ENCODE measurements at regions not wholly inside any gene's neighbourhood (a gene's known extent, or its start where the extent isn't known, plus 50 kb on each side); places are given as distances from the start of the nearest gene placed in this dataset.
"Not testable (repeated sequence)": the region's sequence is repeated elsewhere in the genome, so short reads cannot be mapped to it uniquely, and the experiment has no call there.

DNA sequence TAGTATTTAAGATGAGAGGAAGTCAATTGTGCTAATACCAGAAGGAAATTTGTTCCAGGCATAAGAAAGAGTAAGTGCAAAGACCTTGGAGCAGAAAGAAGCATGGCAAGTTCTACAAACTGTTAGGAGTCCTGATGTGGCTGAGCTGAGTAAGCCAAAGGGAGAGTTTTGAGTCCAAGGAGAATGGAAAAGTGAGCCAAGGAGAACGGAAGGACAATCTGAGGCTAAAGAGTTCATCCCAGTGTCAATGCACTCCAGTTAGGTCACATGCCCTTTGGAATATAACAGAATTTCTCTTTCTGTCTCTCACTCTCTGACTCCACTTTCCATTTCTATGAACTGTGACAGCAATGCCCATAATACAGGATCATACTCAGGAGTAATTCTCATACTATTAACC lies 224.7 kb downstream of the CAAP1 start:
- TF ChIP-seq, protein P1, sequence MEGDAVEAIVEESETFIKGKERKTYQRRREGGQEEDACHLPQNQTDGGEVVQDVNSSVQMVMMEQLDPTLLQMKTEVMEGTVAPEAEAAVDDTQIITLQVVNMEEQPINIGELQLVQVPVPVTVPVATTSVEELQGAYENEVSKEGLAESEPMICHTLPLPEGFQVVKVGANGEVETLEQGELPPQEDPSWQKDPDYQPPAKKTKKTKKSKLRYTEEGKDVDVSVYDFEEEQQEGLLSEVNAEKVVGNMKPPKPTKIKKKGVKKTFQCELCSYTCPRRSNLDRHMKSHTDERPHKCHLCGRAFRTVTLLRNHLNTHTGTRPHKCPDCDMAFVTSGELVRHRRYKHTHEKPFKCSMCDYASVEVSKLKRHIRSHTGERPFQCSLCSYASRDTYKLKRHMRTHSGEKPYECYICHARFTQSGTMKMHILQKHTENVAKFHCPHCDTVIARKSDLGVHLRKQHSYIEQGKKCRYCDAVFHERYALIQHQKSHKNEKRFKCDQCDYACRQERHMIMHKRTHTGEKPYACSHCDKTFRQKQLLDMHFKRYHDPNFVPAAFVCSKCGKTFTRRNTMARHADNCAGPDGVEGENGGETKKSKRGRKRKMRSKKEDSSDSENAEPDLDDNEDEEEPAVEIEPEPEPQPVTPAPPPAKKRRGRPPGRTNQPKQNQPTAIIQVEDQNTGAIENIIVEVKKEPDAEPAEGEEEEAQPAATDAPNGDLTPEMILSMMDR (IDR thresholded peaks at IDR 0.05; ENCODE audit: low read length) = no peak
- TF ChIP-seq EZH2 (IDR thresholded peaks at IDR 0.05; ENCODE audit: borderline replicate concordance, low read length) = no peak
- Histone ChIP-seq H3K4me2 (ENCODE audit: low read length) (no peak overlapping the region), H4K20me1 (ENCODE audit: insufficient read depth, low read length) (no peaks in the 10 kb centered on the region), H3K27me3 (ENCODE audit: insufficient read depth, low read length) (no peaks in the 10 kb centered on the region), H3K79me2 (ENCODE audit: insufficient read depth, low read length) (no peaks in the 10 kb centered on the region), H3K4me3 (ENCODE audit: low read depth, low read length, poor library complexity, severe bottlenecking) (no peak overlapping the region), H3K4me1 (ENCODE audit: insufficient read depth, low read length, severe bottlenecking) (peaks cover 54% of the 10 kb centered on the region), H3K27ac (ENCODE audit: low read depth, low read length, poor library complexity, severe bottlenecking) (peak overlapping the region; percentile 69), H3K36me3 (ENCODE audit: insufficient read depth, low read length) (no peaks in the 10 kb centered on the region), H3K9ac (ENCODE audit: low read length) (no peak overlapping the region), H3K9me3 (ENCODE audit: low read length) (no peaks in the 10 kb centered on the region), H3F3A (ENCODE audit: insufficient read depth, low read length) (no peaks in the 10 kb centered on the region), H3K9me2 (ENCODE audit: low read depth, low read length) (no peaks in the 10 kb centered on the region), H2AFZ (ENCODE audit: low read length) (no peak overlapping the region)

DNA sequence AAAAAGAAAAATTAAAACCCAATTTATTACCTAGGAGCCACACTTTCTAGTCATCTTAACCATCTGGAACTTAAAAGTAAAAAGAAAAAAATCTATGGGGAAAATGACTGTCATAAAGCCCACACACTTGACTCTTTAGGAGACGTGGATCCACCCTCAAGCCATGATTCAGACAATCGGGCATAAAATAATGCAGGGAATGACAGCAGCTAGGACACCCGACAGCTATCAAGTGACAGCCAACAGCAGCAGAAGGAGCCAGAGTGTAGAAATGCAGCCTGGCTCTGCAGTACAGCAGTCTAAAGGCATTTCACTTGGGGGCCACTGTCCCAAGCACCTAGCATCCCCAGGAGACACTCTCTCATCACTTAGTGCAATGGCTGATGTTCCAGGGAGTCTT lies 226.9 kb downstream of the CAAP1 start:
- H2AFZ ChIP-seq (ENCODE audit: low read length) = no peak overlapping the region
- no peaks in the 10 kb centered on the region for H3K79me2 ChIP-seq (ENCODE audit: insufficient read depth, low read length)
- peak overlapping the region; percentile 30; the same call in 1 of the 2 replicates for H3K9ac ChIP-seq (ENCODE audit: low read length)
- no peaks in the 10 kb centered on the region for H3K27me3 ChIP-seq (ENCODE audit: insufficient read depth, low read length)
- peaks cover 52% of the 10 kb centered on the region for H3K4me1 ChIP-seq (ENCODE audit: insufficient read depth, low read length, severe bottlenecking)
- H3K36me3 ChIP-seq (ENCODE audit: insufficient read depth, low read length) = no peaks in the 10 kb centered on the region
- no peaks in the 10 kb centered on the region for H3K9me2 ChIP-seq (ENCODE audit: low read depth, low read length)
- peak overlapping the region; percentile 48; the same call in 1 of the 2 replicates for H3K4me2 ChIP-seq (ENCODE audit: low read length)
- TF ChIP-seq EZH2 (IDR thresholded peaks at IDR 0.05; ENCODE audit: borderline replicate concordance, low read length) = no peak
- TF ChIP-seq, protein P1 (IDR thresholded peaks at IDR 0.05; ENCODE audit: low read length) = no peak
- H3F3A ChIP-seq (ENCODE audit: insufficient read depth, low read length) = no peaks in the 10 kb centered on the region
- peak overlapping the region; percentile 82 for H3K27ac ChIP-seq (ENCODE audit: low read depth, low read length, poor library complexity, severe bottlenecking)
- no peaks in the 10 kb centered on the region for H4K20me1 ChIP-seq (ENCODE audit: insufficient read depth, low read length)
- peak overlapping the region; percentile 13 for H3K4me3 ChIP-seq (ENCODE audit: low read depth, low read length, poor library complexity, severe bottlenecking)
- no peaks in the 10 kb centered on the region for H3K9me3 ChIP-seq (ENCODE audit: low read length)

DNA sequence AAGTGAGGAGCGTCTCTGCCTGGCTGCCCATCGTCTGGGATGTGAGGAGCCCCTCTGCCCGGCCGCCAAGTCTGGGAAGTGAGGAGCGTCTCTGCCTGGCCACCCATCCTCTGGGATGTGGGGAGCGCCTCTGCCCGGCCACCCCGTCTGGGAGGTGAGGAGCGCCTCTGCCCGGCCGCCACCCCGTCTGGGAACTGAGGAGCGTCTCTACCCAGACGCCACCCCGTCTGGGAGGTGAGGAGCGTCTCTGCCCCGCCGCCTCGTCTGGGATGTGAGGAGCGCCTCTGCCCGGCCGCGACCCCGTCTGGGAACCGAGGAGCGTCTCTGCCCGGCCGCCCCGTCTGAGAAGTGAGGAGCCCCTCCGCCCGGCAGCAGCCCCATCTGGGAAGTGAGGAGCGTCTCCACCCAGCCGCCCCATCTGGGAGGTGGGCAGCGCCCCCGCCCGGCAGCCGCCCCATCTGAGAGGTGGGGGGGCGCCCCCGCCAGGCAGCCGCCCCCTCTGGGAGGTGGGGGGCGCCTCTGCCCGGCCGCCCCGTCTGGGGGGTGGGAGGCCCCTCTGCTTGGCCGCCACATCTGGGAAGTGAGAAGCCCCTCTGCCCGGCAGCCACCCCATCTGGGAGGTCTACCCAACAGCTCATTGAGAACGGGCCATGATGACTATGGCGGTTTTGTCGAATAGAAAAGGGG lies 228.4 kb downstream of the CAAP1 start:
- not testable (repeated sequence) for H2AFZ ChIP-seq (ENCODE audit: low read length); H3K9me3 ChIP-seq (ENCODE audit: low read length); H3K9me2 ChIP-seq (ENCODE audit: low read depth, low read length); H3K27ac ChIP-seq (ENCODE audit: low read depth, low read length, poor library complexity, severe bottlenecking); H3K4me3 ChIP-seq (ENCODE audit: low read depth, low read length, poor library complexity, severe bottlenecking); H3K36me3 ChIP-seq (ENCODE audit: insufficient read depth, low read length); H3K4me2 ChIP-seq (ENCODE audit: low read length); H4K20me1 ChIP-seq (ENCODE audit: insufficient read depth, low read length); H3K79me2 ChIP-seq (ENCODE audit: insufficient read depth, low read length); H3K9ac ChIP-seq (ENCODE audit: low read length); H3K27me3 ChIP-seq (ENCODE audit: insufficient read depth, low read length); H3F3A ChIP-seq (ENCODE audit: insufficient read depth, low read length)
- peaks cover 38% of the 10 kb centered on the region for H3K4me1 ChIP-seq (ENCODE audit: insufficient read depth, low read length, severe bottlenecking)

DNA sequence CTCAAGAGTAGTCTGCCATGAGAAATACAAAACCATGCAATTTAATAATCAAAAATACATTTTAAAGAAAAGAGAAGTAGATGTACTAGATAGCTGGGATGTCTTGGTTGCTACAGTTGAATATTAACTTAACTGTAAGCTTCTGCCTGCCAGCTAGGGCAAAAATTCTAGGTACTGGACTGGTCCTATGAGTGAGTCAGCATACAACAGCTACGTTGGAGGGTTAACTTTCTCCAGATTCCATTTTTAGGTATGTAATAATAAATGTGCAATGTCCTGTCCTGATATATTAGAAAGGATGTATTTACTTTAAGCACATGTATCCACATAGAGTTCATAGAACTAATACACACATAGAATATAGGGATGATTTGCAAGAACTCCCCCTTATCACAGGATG lies 230.1 kb downstream of the CAAP1 start:
- no peaks in the 10 kb centered on the region for H3K36me3 ChIP-seq (ENCODE audit: insufficient read depth, low read length)
- no peaks in the 10 kb centered on the region for H3K27me3 ChIP-seq (ENCODE audit: insufficient read depth, low read length)
- H3K27ac ChIP-seq (ENCODE audit: low read depth, low read length, poor library complexity, severe bottlenecking) = no peak overlapping the region
- no peak overlapping the region for H3K9ac ChIP-seq (ENCODE audit: low read length)
- H3K9me3 ChIP-seq (ENCODE audit: low read length) = no peaks in the 10 kb centered on the region
- H2AFZ ChIP-seq (ENCODE audit: low read length) = no peak overlapping the region
- no peak overlapping the region for H3K4me3 ChIP-seq (ENCODE audit: low read depth, low read length, poor library complexity, severe bottlenecking)
- no peaks in the 10 kb centered on the region for H3K79me2 ChIP-seq (ENCODE audit: insufficient read depth, low read length)
- H3K4me1 ChIP-seq (ENCODE audit: insufficient read depth, low read length, severe bottlenecking) = peaks cover 21% of the 10 kb centered on the region
- H4K20me1 ChIP-seq (ENCODE audit: insufficient read depth, low read length) = no peaks in the 10 kb centered on the region
- H3F3A ChIP-seq (ENCODE audit: insufficient read depth, low read length) = no peaks in the 10 kb centered on the region
- TF ChIP-seq, protein P1 (IDR thresholded peaks at IDR 0.05; ENCODE audit: low read length) = no peak
- no peak for TF ChIP-seq EZH2 (IDR thresholded peaks at IDR 0.05; ENCODE audit: borderline replicate concordance, low read length)
- H3K4me2 ChIP-seq (ENCODE audit: low read length) = no peak overlapping the region
- H3K9me2 ChIP-seq (ENCODE audit: low read depth, low read length) = no peaks in the 10 kb centered on the region
